GM12874 (cell line): ENCODE measurements at regions not wholly inside any gene's neighbourhood (a gene's known extent, or its start where the extent isn't known, plus 50 kb on each side); places are given as distances from the start of the nearest gene placed in this dataset.

ENCODE experiments used
- CTCF ChIP-seq: IDR thresholded peaks from 2 replicates; pipeline ENCODE4 v1.5.1; 2011; ENCODE audit warnings: low read depth, mild to moderate bottlenecking, control low read depth, low read length, moderate library complexity; ENCODE audit not compliant: insufficient read depth

DNA sequence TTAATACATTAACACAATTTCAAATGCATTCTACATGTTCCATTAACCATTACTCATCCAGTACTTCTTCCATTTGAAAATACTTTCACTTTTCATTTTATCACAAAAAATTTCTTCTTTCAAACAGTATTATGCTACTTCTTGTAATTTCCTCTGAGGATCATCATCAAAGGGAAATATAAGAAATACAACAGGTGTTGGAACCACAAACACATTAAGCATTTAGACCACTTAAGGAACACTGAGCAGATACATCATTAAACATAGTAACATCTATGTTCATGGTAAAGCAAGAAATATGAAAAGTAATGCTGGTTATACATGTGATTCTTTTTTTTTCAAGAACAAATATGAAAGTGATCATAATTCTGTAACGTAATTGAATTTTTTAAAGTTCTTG, 2207.0 kb downstream of the ARAP2 start:
- no peak for TF ChIP-seq CTCF

GRCh38 chr4:34039766-34040165, 2204.5 kb downstream of the ARAP2 start:
- no peak for TF ChIP-seq CTCF

DNA sequence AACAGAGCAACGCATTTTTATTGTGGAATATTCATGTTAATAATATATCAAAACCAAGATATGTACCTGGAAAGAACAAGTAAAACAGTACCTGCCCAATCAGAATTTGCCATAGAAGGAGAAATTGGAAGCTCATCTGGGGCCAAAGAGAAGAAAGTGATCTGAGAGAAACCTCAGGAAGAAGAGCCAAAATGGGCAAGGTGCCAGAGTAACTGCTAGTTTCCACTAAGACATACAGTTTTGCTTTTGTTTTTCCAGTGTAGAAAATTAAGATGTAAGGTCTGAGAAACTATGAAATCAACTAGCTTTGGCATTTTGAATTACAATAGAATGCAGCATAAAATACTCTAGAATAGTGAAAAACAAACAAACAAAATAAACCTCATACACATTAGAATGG, 2201.2 kb downstream of the ARAP2 start:
- TF ChIP-seq CTCF: no peak

DNA sequence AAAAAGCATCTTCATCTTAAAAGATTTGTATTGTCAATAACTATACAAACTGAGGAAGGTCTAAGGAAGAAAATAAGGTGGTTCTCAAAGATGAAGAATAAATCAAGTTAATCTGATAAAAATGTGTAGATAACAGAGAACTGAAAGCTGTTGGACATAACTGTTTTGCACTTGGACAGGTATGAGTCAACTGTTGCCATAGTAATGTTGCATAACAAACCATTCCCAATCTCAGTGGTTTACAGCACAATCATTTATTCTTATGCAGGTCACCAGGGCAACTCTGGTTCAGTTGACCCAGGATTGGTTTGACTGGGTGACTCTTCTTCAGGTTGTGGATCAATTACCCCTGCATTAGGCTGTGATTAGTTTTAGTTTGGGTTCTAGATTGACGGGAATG, 2197.7 kb downstream of the ARAP2 start:
- TF ChIP-seq CTCF: no peak

DNA sequence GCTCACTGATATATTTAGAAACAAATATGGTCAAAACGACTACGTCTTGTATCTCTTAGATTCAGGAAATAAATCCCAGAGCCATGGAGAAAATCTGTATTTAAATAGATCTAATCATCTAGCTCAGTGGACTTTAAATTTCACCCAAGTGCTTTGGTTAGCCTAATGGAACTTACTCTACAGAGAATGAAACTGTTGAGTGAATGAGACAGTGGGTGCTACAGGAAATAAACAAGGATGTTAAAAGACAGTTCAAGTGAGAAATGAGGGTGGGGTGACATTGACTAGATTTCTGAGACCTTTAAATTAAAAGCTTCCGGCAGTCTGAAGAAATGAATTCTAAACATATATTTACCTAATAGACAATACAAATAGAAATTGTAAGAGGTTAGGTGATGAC, 2197.0 kb downstream of the ARAP2 start:
- TF ChIP-seq CTCF: no peak

DNA sequence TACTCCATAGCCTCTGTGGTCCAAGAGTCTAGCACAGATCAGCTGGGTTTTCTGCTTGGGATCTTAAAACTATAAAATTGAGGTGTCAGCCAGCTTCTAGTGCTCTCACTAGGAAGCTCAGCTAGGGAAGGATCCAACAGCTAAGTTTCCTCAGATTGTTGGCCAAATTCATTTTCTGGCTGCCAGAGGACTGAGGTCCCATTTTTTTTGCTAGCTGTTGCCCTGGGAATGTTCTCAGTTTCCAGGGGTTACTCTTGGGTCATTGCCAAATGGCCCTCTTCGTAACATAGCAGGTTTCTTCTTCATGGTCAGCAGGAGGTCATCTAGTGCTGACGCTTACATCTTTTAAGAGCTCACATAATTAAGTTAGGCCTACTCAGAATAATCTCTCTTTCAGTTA, 2178.2 kb downstream of the ARAP2 start:
- no peak for TF ChIP-seq CTCF

- no peak for TF ChIP-seq CTCF
Observed at GRCh38 chr4:34091451-34091850, 2152.9 kb downstream of the ARAP2 start.

GRCh38 chr4:34094114-34094513, 2150.2 kb downstream of the ARAP2 start:
- TF ChIP-seq CTCF: no peak
